HepG2 (cell line): ENCODE measurements at regions not wholly inside any gene's neighbourhood (a gene's known extent, or its start where the extent isn't known, plus 50 kb on each side); places are given as distances from the start of the nearest gene placed in this dataset.

Experiments used
- ESRRA ChIP-seq: sonication (generic); formaldehyde crosslinking; IDR thresholded peaks from 2 replicates; pipeline ENCODE4 v1.5.1; 2020; ENCODE audit warnings: mild to moderate bottlenecking, low read depth, missing genetic modification reagents
- FOXO1 ChIP-seq: sonication (generic); formaldehyde crosslinking; IDR thresholded peaks from 2 replicates; pipeline ENCODE4 v1.4.0; 2020; ENCODE audit warnings: missing genetic modification reagents
- MAF1 ChIP-seq: sonication (generic); formaldehyde crosslinking; IDR thresholded peaks from 2 replicates; pipeline ENCODE4 v1.5.0; 2020; ENCODE audit warnings: missing genetic modification reagents, borderline replicate concordance
- PHB2 ChIP-seq: fragments of 450-650 bp; IDR thresholded peaks from 2 replicates; pipeline ENCODE4 v1.6.1; 2018; ENCODE audit not compliant: partially characterized antibody
- PHF5A ChIP-seq: IDR thresholded peaks from one replicate; pipeline ENCODE4 v1.6.1; 2018; ENCODE audit warnings: low read depth, missing genetic modification reagents; ENCODE audit not compliant: unreplicated experiment
- SNAPC5 ChIP-seq: sonication (generic); formaldehyde crosslinking; IDR thresholded peaks from 2 replicates; pipeline ENCODE4 v1.8.1; 2023; ENCODE audit warnings: mild to moderate bottlenecking, missing genetic modification reagents, borderline replicate concordance
- SNRNP70 ChIP-seq: fragments of 200-400 bp; formaldehyde crosslinking; IDR thresholded peaks from 2 replicates; pipeline ENCODE4 v1.6.1; 2017; ENCODE audit warnings: mild to moderate bottlenecking, low read depth, low read length, moderate library complexity
- ZBTB7B ChIP-seq: sonication (generic); formaldehyde crosslinking; IDR thresholded peaks from 2 replicates; pipeline ENCODE4 v1.4.0; 2020; ENCODE audit warnings: missing genetic modification reagents
- ZFP41 ChIP-seq: sonication (generic); formaldehyde crosslinking; IDR thresholded peaks from 2 replicates; pipeline ENCODE4 v1.4.0; 2020; ENCODE audit warnings: mild to moderate bottlenecking, missing genetic modification reagents, borderline replicate concordance
- ZNF318 ChIP-seq: sonication (generic); formaldehyde crosslinking; IDR thresholded peaks from 2 replicates; pipeline ENCODE4 v1.4.0; 2020; ENCODE audit warnings: mild to moderate bottlenecking, missing genetic modification reagents
- ZNF687 ChIP-seq: sonication (generic); formaldehyde crosslinking; IDR thresholded peaks from 2 replicates; pipeline ENCODE4 v1.5.1; 2020; ENCODE audit warnings: mild to moderate bottlenecking, missing genetic modification reagents, moderate library complexity

GRCh38 chr7:13034693-13035092 lies 347.3 kb downstream of the ARL4A start (continued):
- no peak for TF ChIP-seq ZNF687 (CRISPR knock-in tag)
- no peak for TF ChIP-seq MAF1 (CRISPR knock-in tag)
- TF ChIP-seq ZFP41 (CRISPR knock-in tag) = no peak
- TF ChIP-seq PHB2 = no peak
- TF ChIP-seq SNRNP70 = no peak
- no peak for TF ChIP-seq ZBTB7B (CRISPR knock-in tag)
- no peak for TF ChIP-seq FOXO1
- no peak for TF ChIP-seq SNAPC5 (CRISPR knock-in tag)
- TF ChIP-seq ESRRA (CRISPR knock-in tag) = no peak
- TF ChIP-seq PHF5A = no peak
- no peak for TF ChIP-seq ZNF318 (CRISPR knock-in tag)
